ENCODE measurements at regions not wholly inside any gene's neighbourhood (a gene's known extent, or its start where the extent isn't known, plus 50 kb on each side); places are given as distances from the start of the nearest gene placed in this dataset.

- TF ChIP-seq USF2 (IDR thresholded peaks at IDR 0.05; ENCODE audit: low read length), result no peak
- no peak for TF ChIP-seq BCL11A (IDR thresholded peaks at IDR 0.05; ENCODE audit: low read depth in 2 of 2, low read length in 2 of 2)
- no peak for TF ChIP-seq ATF3 (IDR thresholded peaks at IDR 0.05; ENCODE audit: insufficient read depth, low read depth, low read length)
Measured at GRCh38 chr12:115212356-115212755, 528.4 kb upstream of the TBX3 start (continued).

Data from H1 (cell line).